ENCODE measurements at regions not wholly inside any gene's neighbourhood (a gene's known extent, or its start where the extent isn't known, plus 50 kb on each side); places are given as distances from the start of the nearest gene placed in this dataset.

GRCh38 chrX:129144172-129145038, 378.9 kb downstream of the SMARCA1 start:
- Histone ChIP-seq H3K27me3 (no peaks in the 10 kb centered on the region), H3K4me3 (no peak overlapping the region), H3K27ac (no peak overlapping the region), H3K4me1 (no peaks in the 10 kb centered on the region), H3K9me3 (no peaks in the 10 kb centered on the region), H3K36me3 (no peaks in the 10 kb centered on the region)
- TF ChIP-seq CTCF (IDR thresholded peaks at IDR 0.05) (no peak), POLR2A (IDR thresholded peaks at IDR 0.05) (no peak), POLR2AphosphoS5 (IDR thresholded peaks at IDR 0.05) (no peak), EP300 (IDR thresholded peaks at IDR 0.05) (no peak)
- 24 to 37% (median 32%) methylated on average over 6 of the region's 6 CpGs for WGBS, 5 donors
- DNase-seq = peak in 1 of 2 donors; percentile 5
- intact Hi-C loops (cut with DNase I; ENCODE audit: low total_unique reads) = no loop called here

- no peaks in the 10 kb centered on the region for H3K27me3 ChIP-seq
- no peaks in the 10 kb centered on the region for H3K36me3 ChIP-seq
- no peak for TF ChIP-seq EP300 (IDR thresholded peaks at IDR 0.05)
- no peak for TF ChIP-seq POLR2A (IDR thresholded peaks at IDR 0.05)
- no peak for TF ChIP-seq POLR2AphosphoS5 (IDR thresholded peaks at IDR 0.05)
- TF ChIP-seq CTCF (IDR thresholded peaks at IDR 0.05) = no peak
- H3K9me3 ChIP-seq = no peaks in the 10 kb centered on the region
- no peak overlapping the region for H3K4me3 ChIP-seq
- no peaks in the 10 kb centered on the region for H3K4me1 ChIP-seq
- intact Hi-C loops (cut with DNase I; ENCODE audit: low total_unique reads) = no loop called here
- DNase-seq = peak in 1 of 2 donors; percentile 44
- H3K27ac ChIP-seq = no peak overlapping the region
These were observed 383.3 kb downstream of the SMARCA1 start for GRCh38 chrX:129139837-129140598.

GRCh38 chrX:129125122-129125914, 398.0 kb downstream of the SMARCA1 start:
- no peak overlapping the region for H3K27ac ChIP-seq
- H3K9me3 ChIP-seq = no peaks in the 10 kb centered on the region
- H3K27me3 ChIP-seq = no peaks in the 10 kb centered on the region
- no peak overlapping the region for H3K4me3 ChIP-seq
- TF ChIP-seq POLR2A (IDR thresholded peaks at IDR 0.05) (no peak), EP300 (IDR thresholded peaks at IDR 0.05) (no peak)
- intact Hi-C loops (cut with DNase I; ENCODE audit: low total_unique reads) = no loop called here
- no peaks in the 10 kb centered on the region for H3K4me1 ChIP-seq
- 42 to 69% (median 58%) methylated on average over 6 of the region's 6 CpGs for WGBS, 5 donors
- no peaks in the 10 kb centered on the region for H3K36me3 ChIP-seq
- DNase-seq = no peak

GRCh38 chrX:129123795-129124194, 399.5 kb downstream of the SMARCA1 start:
- Histone ChIP-seq H3K9me3 (no peaks in the 10 kb centered on the region), H3K36me3 (no peaks in the 10 kb centered on the region), H3K27me3 (no peaks in the 10 kb centered on the region), H3K4me1 (no peaks in the 10 kb centered on the region), H3K4me3 (no peak overlapping the region), H3K27ac (no peak overlapping the region)
- TF ChIP-seq POLR2A (IDR thresholded peaks at IDR 0.05) = no peak
- no peak for TF ChIP-seq CTCF (IDR thresholded peaks at IDR 0.05)
- TF ChIP-seq EP300 (IDR thresholded peaks at IDR 0.05) = no peak
- no peak for TF ChIP-seq POLR2AphosphoS5 (IDR thresholded peaks at IDR 0.05)
- intact Hi-C loops (cut with DNase I; ENCODE audit: low total_unique reads) = no loop called here
- WGBS, 5 donors = 26 to 65% (median 43%) methylated on average over 6 of the region's 6 CpGs
- peak in 1 of 2 donors; percentile 16 for DNase-seq

Measured in stomach (tissue), 8 donors.